ENCODE measurements at regions not wholly inside any gene's neighbourhood (a gene's known extent, or its start where the extent isn't known, plus 50 kb on each side); places are given as distances from the start of the nearest gene placed in this dataset.

DNA sequence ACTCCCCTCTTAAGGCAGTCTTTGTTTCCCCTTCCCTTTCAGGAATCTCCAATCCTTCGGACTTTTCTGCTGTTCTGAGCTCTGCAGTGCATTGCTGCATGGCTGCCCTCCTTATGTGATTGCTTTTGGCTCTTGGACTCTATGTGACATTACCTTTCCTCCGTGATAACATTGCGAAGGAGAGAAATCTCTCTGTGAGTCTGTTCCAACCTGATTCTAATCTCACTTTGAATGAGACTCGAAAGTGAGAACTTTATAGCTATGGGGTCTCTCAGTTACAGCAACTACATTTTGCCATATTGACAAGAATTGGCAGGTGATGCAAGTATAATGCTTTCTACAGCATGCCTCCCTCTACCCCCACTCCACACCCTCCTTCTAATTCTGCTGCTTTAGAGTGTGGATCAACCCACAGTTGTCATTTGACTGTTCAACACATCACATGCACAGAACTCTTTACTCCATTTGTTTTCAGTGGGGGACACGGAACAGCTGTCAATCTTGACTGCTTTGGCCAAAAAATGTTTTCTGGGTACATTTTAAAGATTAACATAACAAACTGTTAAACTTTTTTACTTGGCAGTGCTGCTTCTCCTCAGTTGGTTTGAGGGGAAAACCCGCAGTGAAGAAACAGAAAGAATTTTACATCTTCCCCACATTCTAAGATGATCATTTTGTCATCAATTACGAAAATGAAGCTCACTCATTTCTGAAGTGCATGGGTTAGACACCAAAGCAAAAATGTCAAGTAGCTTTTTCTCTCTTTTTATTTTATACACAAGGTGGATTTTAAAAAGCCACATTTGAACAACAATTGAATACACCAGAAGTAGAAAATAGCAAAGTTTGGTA, 125.5 kb upstream of the RMST start:
- TF ChIP-seq, protein P1, sequence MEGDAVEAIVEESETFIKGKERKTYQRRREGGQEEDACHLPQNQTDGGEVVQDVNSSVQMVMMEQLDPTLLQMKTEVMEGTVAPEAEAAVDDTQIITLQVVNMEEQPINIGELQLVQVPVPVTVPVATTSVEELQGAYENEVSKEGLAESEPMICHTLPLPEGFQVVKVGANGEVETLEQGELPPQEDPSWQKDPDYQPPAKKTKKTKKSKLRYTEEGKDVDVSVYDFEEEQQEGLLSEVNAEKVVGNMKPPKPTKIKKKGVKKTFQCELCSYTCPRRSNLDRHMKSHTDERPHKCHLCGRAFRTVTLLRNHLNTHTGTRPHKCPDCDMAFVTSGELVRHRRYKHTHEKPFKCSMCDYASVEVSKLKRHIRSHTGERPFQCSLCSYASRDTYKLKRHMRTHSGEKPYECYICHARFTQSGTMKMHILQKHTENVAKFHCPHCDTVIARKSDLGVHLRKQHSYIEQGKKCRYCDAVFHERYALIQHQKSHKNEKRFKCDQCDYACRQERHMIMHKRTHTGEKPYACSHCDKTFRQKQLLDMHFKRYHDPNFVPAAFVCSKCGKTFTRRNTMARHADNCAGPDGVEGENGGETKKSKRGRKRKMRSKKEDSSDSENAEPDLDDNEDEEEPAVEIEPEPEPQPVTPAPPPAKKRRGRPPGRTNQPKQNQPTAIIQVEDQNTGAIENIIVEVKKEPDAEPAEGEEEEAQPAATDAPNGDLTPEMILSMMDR (IDR thresholded peaks at IDR 0.05; ENCODE audit: low read depth, low read length): no peak
- no peak for DNase-seq (ENCODE audit: extremely low read depth, low read depth)

DNA sequence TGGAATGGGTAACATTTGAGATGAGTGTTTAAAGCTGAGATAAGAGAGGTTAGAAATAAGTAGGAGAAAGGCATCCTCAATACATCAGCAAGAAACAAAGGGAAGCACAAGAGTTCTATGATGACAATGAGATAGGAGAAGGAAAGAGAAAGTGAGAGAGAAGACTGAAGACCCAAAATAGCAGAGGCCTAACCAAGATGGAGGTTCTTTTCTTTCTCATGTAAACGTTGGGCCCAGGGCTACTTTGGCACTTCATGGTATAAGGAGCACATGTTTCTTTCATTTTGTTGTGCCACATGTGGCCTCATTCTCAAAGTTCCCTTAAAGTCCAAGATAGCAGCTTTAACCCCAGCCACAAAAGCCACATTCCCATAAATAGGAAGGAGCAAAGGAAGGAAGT, 120.5 kb upstream of the RMST start:
- no peak for DNase-seq (ENCODE audit: extremely low read depth, low read depth)
- TF ChIP-seq, protein P1 (IDR thresholded peaks at IDR 0.05; ENCODE audit: low read depth, low read length): no peak

DNA sequence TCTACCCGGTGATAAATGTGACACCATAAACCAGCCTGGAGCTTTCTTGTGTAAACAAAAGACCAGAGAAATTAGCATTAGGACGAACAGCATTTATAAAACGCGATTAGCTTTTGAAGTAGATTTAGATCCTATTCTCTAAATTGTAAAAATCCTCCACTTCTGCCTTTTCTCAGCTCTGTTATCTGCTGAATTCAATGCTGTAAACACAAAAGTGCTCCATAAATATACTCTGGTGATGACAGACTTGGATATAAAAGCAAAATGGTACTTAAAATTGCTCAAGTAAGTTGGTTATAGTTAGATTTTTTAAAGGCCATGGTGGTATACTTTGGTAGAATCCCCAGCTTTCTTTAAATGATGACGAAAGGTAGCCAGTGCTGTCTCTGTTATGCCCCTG, 114.6 kb upstream of the RMST start:
- TF ChIP-seq, protein P1 (IDR thresholded peaks at IDR 0.05; ENCODE audit: low read depth, low read length): no peak
- DNase-seq (ENCODE audit: extremely low read depth, low read depth): no peak

DNA sequence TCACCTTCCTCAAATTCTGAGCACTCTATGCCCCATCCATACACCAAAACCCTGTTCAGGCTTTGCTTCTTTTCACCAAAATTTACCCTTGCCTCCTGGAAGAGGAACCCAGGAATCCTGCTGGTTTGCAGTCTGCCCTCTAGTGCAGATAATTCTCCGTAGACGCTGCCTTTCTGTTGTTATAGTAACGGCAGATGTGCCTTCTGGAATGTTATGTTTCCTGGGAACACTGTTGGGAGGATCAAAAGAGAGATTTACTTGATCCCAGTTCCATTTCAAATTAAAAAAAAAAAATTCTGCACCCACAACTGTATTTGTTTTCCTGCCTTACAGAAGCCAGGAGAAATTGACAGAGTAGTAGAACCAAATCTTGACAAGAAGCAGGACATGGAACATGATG, 104.2 kb upstream of the RMST start:
- TF ChIP-seq, protein P1 (IDR thresholded peaks at IDR 0.05; ENCODE audit: low read depth, low read length): no peak
- DNase-seq (ENCODE audit: extremely low read depth, low read depth): no peak

DNA sequence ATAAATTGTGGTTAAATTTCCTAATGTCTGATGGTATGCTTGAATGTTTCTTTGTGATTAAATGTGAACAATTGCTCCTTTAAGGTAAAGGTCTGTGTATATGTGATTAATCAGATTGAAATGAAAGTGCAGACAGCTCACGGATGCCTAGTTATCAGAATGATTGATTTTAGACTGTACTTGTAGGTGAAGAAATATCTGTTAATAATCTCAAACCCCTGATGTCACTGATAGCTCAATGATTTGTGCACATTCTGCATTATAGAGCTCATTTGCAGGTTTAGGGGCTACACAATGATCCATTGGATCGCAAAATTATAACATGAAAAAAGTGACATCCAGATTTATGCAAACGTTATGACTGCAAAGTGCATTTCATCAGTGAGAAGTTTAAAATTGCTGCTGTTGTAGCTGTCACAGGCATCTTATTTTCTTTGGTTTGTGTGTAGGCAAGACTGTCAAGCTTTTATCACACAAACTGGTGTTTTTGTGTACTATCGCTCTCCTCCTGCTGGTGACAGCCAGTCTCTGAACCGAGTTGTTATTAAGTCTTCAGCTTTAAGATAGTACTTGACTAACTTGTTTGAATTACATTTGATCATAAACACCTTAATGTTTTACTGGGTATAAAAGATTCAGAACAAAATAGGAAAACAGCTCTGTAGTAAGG, 103.4 kb upstream of the RMST start:
- TF ChIP-seq, protein P1 (IDR thresholded peaks at IDR 0.05; ENCODE audit: low read depth, low read length): no peak
- DNase-seq (ENCODE audit: extremely low read depth, low read depth): no peak

DNA sequence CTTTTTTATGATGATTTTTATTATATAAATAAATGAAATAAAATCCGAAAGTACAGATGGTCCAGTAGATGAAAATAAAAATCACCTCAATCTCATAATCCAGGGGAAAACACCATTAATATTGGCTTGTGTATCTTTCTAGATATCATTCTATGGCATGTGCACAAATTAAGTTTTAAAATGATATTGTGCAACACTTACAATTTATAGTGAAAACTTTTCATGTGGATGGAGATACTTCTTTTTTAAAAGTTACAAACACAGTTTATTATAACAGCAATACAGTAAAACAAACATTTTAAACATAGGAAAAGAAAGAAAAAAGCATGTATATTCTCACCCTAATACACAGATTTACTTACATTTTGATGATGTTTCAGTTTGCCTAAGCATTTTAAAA, 98.9 kb upstream of the RMST start:
- TF ChIP-seq, protein P1 (IDR thresholded peaks at IDR 0.05; ENCODE audit: low read depth, low read length): no peak
- no peak for DNase-seq (ENCODE audit: extremely low read depth, low read depth)

DNA sequence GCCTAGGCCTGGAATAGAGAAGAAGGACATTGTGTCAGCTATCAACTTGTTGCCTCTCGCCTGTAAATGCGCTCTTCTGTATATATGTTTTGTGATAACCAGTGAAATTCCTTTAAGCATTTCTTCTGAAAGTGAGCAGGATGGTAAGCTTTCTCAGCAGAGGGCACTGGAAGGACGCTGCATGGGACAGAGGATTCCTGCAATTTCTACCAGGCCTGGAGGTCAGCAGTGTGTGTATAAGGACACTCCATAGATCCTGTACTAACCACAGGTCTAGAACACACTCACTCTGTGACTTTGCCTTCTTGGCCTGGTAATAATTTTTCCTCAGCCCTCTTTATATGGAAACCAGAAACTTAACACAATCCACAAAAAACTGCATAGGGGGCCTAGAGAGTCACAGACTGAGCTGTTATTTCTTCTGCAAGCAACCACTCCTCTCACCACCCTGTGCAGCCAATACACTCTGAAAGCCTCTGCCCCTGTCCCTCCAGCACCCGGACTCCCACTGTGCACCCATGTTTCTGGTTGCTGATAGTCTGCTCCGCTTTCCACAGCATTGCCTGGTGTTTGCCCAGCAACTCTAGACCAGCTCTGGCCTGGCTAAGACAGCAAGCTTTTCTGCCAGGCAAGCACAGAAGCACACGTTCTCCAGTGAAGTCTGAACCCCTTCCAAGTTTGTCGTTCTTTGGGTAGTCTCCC, 94.0 kb upstream of the RMST start:
- DNase-seq (ENCODE audit: extremely low read depth, low read depth): no peak
- TF ChIP-seq, protein P1 (IDR thresholded peaks at IDR 0.05; ENCODE audit: low read depth, low read length): no peak
